ENCODE measurements at regions not wholly inside any gene's neighbourhood (a gene's known extent, or its start where the extent isn't known, plus 50 kb on each side); places are given as distances from the start of the nearest gene placed in this dataset.
"Not testable (repeated sequence)": the region's sequence is repeated elsewhere in the genome, so short reads cannot be mapped to it uniquely, and the experiment has no call there.

- no peak for DNase-seq
Measured at GRCh38 chr16:52976539-52977167, 76.0 kb downstream of the CHD9NB start.

- DNase-seq = no peak
Measured at GRCh38 chr16:52967744-52968143, 85.0 kb downstream of the CHD9NB start.

- no peak for DNase-seq
Measured at GRCh38 chr16:52964290-52964689, 88.4 kb downstream of the CHD9NB start.

GRCh38 chr16:52963855-52964242 is 88.8 kb downstream of the CHD9NB start:
- no peak for DNase-seq

- no peak for DNase-seq
Measured at GRCh38 chr16:52963212-52963854, 89.4 kb downstream of the CHD9NB start.

GRCh38 chr16:52958951-52959350 is 93.7 kb downstream of the CHD9NB start:
- DNase-seq = no peak

GRCh38 chr16:52957199-52957598 is 95.5 kb downstream of the CHD9NB start:
- DNase-seq = no peak

- no peak for DNase-seq
Measured at GRCh38 chr16:52956044-52956443, 96.7 kb downstream of the CHD9NB start.

- DNase-seq = peak in 2 of 14 donors; percentile 2 to 75
Measured at GRCh38 chr16:52953215-52953614, 99.5 kb downstream of the CHD9NB start.

GRCh38 chr16:52948946-52949345 is 103.8 kb downstream of the CHD9NB start:
- DNase-seq = no peak

- DNase-seq = no peak
Measured at GRCh38 chr16:52932321-52932720, 120.4 kb downstream of the CHD9NB start.

- no peak for DNase-seq
Measured at GRCh38 chr16:52929478-52930400, 123.0 kb downstream of the CHD9NB start.

- no peak for DNase-seq
Measured at GRCh38 chr16:52928955-52929354, 123.7 kb downstream of the CHD9NB start.

GRCh38 chr16:52925143-52925542 is 127.6 kb downstream of the CHD9NB start:
- DNase-seq = no peak

- DNase-seq = no peak
Measured at GRCh38 chr16:52924162-52924561, 128.5 kb downstream of the CHD9NB start.

- DNase-seq = no peak
Measured at GRCh38 chr16:52921104-52921503, 131.6 kb downstream of the CHD9NB start.

GRCh38 chr16:52920331-52920730 is 132.4 kb downstream of the CHD9NB start:
- no peak for DNase-seq

- no peak for DNase-seq
Measured at GRCh38 chr16:52914428-52914827, 138.3 kb downstream of the CHD9NB start.

- peak in 9 of 14 donors; percentile 0 to 38 (median 22) for DNase-seq
Measured at GRCh38 chr16:52912565-52913173, 140.0 kb downstream of the CHD9NB start.

- not testable (repeated sequence) for DNase-seq
Measured at GRCh38 chr16:52908057-52908456, 144.6 kb downstream of the CHD9NB start.

- DNase-seq = no peak
Measured at GRCh38 chr16:52906281-52906680, 146.4 kb downstream of the CHD9NB start.

- DNase-seq = no peak
Measured at GRCh38 chr16:52896478-52897164, 156.1 kb downstream of the CHD9NB start.
